T-helper 2 cell treated with Interferon-gamma antibody and Interleukin-4, amounts not matched to agents 100 ng/mL and 5 ng/mL, for 36 hours (primary cell): ENCODE measurements at regions not wholly inside any gene's neighbourhood (a gene's known extent, or its start where the extent isn't known, plus 50 kb on each side); places are given as distances from the start of the nearest gene placed in this dataset.

Source experiments
- intact Hi-C: fragments of 100-400 bp; cut with micrococcal nuclease; formaldehyde crosslinking; loops from one replicate; pipeline ENCODE4 v1.15.1; 2023

DNA sequence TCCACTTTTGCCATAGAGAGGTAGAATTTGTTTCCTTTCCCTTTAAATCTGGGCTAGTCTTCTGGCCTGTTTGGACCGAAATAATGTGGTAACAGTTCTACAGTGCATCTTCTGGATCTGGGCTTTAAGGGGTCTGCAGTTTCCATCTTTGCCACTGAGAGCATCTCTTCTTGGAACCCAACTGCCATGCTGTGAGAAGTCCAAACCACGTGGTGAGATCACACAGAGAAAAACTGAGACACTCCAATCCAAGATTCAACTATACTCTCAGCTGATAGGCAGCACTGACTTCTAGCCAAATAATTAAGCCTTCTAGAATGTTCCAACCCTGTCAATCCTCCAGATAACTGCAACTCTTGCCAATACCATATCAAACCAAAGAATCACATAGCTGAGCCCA is 261.1 kb downstream of the INSIG2 start:
- intact Hi-C loops: no loop called here

DNA sequence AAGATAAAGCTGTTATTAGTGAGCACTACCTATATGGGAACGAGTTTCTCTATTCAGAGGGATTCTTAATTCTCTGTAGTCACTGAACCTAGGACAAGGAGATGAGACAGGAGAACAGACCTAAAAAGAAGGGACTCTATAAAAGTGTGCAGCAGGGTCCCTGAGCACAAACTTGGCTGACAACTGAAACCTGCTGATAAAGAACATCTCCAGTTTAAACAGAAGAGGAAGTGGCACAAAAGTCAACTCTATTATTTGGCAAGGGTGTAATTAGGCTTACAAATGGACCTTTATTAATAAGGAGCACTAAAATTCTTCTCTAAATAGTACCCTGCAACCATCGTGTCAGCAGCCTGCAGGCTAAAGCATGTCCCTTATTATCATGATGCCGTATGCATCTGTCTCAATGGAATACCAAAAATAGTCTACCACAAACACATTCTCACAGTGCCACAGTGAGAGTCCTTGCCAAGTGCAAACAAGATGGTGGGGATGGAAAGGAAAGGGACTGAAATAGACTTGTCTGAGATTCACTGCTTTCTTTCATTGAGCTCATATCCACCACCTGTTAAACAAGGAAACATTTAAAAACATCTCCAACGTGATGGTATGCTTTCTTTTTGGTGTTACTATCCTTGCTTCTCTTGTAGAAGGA is 260.2 kb downstream of the INSIG2 start:
- intact Hi-C loops: no loop called here

DNA sequence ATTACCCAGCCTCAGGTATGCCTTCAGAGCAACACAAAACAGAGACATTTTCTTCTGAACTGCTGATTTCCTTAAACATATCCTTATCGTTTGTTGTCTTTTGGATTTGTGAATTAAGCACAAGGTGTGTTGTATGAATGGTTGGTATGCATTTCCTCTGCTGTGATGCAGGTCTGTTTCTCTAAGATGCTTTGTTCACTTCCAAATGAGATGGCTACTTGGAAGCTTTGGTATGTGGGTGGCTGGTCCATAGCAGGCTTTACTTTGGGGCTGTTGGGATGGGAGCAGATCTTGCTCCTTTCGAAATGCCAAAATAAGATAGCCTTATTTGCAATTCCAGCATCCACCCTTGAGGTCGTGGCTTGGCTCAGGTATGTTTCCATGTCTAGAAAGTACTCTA is 257.2 kb downstream of the INSIG2 start:
- intact Hi-C loops: no loop called here

DNA sequence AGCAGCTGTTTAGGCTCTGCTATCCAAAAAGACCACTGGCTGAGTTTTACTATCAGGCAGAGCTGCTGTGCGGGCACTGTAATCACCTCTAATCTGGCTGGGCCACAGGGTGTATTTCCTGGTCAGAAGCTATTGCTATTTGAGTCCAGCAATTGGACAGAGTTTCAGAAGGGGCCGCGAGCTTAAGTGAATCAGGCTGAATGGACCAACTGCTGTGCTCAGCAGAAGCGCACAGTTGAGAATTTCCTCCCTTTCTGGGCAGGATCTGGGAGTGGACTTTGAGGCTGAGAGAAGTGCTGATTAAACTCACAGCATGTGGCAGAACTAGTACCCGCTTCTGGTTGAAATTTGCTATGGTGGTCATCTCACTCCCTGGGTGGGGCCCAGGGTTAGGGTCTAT is 251.8 kb downstream of the INSIG2 start:
- intact Hi-C loops: no loop called here

DNA sequence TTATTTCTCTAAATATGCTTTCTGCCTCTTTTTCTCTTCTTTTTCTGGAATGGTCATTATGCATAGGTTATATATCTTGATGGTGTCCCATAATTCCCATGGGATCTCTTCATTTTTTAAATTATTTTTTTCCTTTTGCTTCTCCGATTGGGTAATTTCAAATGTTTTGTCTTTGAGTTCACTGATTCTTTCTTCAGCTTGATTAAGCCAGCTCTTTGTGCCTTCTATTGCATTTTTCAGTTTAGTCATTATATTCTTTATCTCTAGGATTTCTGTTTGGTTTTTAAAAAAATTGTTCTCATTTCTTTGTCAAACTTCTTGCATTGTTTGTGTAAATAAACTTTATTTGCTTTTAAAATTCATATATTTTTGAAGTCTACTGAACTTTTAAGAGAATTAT is 251.1 kb downstream of the INSIG2 start:
- intact Hi-C loops: no loop called here

DNA sequence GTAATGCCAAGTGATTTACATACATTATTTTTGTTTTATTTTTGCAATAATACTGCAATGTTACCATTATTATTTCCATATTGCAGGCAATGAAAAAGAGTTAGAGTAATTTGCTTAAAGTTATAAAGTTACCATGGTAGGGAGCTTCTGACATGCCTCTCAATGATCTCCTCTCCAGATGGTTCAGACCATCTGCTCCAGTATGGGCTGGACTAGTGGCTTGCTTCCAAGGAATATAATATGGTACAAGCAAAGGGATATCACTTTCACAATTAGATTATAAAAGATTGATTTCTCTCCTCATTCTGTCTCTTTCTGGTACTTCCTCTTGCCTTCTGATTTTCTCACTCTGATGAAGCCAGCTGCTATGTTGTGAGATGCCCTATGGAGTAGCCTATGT is 245.4 kb downstream of the INSIG2 start:
- intact Hi-C loops: no loop called here

DNA sequence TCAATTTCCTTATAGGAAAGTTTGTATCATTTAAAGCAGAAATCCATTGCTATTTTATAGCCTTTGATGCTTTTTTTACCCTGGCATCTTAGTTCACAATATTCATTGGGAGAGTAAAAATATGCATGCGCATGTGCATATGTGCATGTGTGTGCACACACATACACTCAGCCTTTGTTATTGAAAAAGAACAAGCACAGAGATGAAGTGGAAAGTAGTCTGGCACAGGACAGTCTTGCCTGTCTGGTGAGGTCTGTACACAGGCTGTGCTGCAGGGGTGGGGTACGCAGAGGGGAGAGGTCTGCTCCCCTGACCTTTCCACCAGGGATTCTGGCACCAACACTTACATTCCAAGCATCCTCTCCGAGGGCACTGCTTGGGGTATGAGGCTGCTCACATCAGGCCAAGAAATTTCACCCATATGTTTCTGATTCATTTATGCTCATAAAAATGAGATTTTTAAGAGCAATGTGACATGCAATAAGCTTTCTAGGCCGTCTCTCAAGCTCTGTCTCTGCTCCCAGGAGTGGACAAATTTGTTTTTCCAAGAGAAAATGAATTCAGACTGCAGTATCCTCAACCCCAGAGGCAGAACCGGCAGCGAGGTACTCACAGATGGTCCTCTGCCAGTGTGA is 237.2 kb downstream of the INSIG2 start:
- intact Hi-C loops: no loop called here

DNA sequence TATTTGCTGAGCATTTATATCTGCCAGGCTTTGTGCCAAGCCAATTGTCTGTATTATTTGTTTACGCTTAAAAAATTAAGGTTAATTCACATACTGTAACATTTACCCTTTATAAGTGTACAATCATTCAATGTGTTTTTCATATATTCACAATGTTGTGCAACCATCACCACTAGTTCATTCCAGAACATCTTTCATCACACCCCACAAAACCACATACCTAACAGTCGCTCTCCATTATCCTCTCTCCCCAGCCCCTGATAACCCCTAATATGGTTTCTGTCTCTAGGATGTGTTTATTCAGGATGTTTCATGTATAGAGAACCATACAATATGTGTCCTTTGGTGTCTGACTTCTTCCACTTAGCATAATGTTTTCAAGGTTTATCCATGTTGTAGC is 234.1 kb downstream of the INSIG2 start:
- intact Hi-C loops: no loop called here

DNA sequence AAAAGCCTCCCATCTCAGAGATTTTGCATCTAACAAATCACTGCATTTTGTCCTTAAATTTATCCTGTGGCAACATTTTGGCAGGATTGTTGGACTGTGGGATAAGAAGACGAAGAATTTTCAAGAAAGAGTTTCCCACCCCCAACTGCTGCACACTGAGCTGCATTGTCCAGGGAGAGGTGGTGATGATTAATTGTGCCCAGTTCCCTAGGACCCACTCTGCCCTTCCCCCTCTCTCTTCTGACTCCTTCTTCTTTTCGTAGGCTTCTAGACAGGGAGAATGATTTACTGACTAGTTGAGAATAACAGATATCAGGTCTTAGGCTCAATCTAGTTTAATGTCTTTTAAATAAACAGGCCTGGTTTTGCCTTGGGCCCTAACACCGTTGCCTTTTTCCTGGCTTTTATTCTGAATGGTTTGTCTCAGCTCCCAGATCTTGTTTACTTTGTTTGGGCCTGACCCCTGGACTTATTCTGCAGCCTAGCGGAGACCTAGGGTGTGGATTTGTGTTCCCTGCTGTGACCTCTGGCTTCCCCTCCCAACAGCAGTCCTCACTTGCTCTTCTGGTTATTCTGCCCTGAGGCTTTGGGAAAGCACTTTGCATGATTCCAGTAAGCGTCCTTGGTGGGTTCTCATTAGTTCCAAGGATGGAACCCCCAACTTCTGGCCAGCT is 233.3 kb downstream of the INSIG2 start:
- intact Hi-C loops: no loop called here

DNA sequence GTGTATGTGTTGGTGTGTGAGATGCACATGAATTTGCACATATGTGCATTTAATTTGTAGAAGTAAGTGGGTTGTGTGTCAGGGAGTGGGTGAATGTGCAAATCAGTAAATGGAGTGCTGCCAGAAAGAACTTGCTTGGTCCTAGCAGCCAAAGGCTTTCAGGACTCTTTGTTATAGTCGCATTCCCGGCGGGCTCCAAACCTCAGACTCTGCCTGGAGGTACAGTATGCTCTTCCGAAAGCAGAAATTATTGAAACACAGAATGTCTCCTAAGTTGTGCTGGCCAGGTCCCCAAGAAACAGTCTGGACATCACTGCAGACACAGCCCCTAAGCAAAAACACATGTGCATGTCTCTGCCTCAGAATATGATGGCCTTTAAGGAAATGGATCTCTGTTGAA is 232.4 kb downstream of the INSIG2 start:
- intact Hi-C loops: no loop called here

DNA sequence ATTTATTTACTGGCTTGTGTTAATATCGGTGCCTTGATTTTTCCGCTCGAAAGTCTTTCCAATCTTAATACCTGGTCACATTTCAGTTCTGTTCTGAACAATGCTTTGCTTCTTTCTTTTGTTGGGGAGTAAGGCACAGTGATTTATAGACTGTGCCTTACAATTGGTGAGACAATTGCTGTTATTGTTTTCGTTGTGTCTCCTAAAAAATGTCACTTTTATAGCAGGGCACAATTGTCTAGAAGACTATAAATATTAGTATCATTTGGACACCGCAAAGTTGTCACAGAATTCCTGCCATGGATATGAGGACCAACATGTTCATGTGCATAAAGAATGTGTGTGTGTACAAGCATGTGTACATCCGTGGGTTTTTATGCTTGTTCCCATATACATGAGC is 231.9 kb downstream of the INSIG2 start:
- intact Hi-C loops: no loop called here

DNA sequence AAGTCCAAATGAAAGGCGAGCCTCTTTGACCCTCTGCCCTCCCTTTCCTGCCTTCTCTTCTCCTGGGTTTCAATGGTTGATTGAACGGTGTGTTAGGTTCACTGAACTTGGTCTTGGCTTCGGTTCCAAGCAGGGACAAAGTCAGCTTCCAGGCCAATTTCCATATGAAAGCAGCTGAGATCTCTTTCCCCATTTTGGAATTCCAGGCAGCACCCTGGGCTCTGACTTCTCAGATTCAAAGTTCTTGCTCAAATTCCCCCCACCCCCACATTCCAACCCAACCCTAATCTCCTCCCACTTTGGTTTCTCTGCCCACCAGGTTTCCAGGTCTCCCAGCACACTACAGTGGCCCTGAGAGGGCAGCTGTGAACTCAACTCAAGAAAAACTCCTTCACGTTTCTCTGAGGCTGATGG is 231.0 kb downstream of the INSIG2 start:
- intact Hi-C loops: no loop called here

DNA sequence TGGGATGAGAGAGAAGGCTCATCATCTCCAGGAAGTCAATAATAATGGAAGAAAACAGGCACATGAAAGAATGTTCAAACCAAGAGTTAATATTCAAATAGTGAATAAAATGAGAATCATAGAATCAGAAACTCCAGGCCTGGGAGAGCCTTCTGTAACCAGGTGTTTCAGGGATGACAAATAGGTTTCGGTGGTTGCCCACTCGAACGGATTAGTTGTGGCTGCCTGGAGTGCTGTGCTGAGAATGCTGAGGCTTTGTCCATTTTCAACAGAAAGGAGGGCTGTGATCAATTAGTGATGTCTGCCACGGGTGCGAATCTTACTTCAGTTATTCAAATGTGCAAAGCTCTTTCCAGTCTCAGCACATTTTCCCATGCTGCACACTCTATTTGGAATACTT is 227.3 kb downstream of the INSIG2 start:
- intact Hi-C loops: no loop called here

DNA sequence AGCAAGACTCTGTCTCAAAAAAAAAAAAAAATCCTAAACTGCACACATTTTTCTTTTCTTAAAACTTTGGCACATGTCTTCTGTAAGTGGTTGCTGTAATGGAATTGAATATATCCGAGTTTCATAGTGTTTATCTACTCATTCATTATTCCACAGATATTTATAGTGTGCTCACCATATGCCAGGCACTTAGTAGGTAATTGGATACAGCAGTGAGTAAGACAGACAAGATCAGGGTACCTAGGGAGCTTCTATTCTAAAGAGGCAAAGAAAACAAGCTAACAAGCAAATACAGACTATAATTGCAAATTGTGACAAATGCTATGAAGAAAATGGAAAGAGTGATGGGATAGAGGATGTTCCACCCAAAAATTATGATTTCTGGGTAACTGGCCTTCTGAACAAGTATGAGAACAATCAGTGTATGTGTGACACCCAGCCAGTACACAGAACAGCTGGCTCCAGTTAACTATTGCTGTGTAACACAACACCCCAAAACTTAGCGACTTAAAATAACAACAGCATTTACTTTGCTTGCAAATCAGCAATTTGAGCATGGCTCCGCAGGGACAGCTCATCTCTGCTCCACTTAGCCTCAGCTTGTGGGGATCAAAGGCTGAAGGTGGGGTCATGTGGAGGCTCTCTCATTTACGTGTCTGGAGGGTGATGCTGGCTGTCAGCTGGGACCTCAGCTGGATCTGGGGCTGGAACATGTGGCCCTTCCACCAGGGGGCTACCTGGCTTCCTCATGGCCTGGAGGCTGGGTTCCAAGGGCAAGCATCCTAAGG is 224.9 kb downstream of the INSIG2 start:
- intact Hi-C loops: loop anchor here (5.0 kb wide), 3 partner anchors 126 to 496 kb away; no protein-coding TSS in a partner anchor

DNA sequence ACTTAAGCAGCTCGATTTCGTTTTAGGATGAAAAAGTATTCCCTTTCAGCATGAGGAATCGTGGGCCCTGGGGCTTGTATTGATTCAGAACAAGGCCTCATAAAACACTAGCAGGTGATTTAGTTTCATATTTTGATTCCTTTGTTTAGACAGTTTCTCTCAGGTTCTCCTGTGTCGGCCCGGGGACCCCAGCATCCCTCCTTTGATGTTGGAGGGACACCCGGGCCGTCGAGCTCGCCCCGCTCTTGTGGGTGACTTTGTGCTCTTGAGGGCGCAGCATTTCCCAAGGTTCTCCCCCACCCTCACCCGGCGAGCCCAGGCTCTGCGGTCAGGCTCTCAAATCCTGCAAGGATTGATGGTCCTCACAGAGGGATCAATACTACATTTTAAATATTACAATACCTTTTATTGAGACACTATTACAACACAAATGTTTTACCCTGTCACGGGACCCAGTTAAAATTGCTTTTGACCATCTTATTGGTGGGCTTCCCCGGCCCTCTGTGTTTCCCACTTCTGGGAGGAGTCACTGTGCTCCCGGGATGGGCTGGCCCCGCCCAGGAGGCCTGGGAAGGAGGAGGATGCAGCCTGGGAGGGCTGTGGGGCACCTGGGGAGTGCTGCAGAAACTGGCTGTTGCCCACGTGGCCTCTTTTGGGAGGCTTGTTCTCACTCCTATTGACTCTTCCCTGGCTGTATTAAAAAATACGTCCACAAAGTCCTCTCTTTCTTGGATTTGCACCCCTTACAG is 222.6 kb downstream of the INSIG2 start:
- intact Hi-C loops: loop anchor here (1.0 to 5.0 kb wide), 5 partner anchors 87 to 494 kb away; partner anchors contain the start of gene INSIG2

DNA sequence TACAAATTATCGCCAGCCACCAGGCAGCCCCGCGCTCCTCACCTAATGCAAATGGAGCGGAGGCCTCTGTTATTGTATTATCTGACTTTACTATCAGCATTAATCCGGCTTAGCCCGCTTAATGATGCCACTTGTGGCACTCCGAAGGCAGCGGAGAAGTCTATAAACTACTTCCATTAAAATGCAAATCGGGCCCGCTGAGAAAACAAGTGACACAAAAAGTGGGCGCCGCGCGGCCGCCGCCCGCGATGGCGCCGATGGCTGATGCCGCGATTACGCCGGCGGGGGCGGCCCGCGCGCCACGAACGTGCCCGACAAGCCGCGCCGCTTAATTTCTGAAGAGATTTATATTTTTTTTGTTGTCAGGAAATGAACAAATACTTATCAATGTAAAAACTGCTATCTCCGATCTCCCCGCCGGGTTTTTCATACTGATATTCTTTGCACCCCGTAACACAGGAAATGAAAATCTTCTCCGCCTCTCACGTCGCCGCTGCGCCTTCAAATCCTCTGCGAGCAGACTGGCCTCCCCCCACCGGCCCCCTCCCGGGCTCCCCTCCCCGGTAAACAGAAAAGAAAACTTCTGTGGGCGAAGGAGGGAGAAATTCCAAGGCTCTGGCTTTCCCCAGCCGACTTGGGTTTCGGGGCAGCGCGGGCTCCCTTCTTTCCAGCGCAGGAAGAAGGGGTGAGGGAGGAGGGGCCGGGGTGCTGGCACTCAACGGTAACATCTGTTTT is 221.8 kb downstream of the INSIG2 start:
- intact Hi-C loops: loop anchor here (1.0 to 5.0 kb wide), 5 partner anchors 86 to 493 kb away; partner anchors contain the start of gene INSIG2

DNA sequence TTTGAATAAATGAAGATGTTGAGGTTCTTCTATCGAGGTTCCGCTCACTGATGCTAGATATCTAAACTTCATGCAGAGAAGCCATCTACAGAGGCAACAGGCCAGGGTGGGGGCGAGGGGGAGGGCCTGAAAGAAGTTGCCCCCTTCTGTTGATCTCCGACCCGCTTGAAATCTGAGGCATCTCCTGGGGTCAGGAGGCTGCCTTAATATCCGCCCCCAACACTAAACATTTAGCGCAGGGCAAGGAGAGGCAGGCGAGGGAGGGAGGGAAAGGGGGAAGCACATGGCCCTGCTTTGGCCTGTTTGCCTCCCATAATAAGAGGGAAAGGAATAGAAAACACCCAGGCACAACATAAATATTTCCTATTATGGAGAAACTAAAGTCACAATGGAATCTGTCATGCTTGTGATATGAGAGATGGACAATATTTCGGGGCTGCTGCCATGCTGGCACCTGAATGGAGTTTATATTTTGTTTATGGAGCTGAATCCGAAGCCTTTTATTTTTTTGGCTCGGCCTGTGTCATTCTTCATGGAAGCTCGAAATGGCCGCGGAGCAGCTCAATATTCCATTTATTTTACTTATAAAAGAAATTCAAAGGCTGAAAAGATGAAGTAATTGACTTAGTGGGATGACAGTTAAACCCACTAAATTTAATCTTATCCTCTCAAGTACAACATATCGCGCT is 221.1 kb downstream of the INSIG2 start:
- intact Hi-C loops: no loop called here

DNA sequence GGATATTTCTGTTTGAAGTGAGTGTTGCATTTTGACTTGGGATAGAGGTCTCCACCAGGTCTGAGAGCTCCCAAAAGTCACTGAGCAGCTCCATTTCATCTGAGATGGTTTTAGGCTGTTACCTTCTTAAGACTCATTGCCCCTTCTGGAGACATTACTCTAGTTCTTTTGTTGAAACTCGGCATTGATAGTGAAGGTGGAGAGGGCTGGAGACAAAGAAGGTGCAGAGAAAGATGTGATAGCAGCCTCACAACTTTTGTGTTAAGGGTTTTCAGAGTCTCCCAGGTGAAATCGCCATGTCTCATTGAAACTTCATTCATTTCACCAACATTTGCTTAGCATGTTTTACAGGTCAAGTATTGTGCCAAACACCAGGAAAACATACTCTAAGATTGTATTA is 219.6 kb downstream of the INSIG2 start:
- intact Hi-C loops: no loop called here

DNA sequence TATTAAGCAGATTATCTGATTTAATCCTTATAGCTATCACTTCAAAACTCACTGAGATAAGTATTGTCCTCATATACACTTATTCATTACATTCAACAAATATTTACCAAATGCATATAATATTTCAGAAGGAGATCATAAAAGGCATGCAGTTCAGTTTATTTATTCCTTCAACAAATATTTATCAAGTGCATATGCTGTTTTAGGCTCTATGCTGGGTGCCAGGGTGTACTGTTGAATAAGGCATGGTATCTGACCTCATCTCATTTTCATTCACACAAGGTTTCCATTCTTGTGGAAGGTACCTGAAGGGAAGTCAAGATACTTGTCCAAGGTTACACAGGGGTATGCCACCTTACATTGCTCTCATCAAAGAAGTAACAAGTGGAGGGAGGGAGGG is 213.0 kb downstream of the INSIG2 start:
- intact Hi-C loops: no loop called here

DNA sequence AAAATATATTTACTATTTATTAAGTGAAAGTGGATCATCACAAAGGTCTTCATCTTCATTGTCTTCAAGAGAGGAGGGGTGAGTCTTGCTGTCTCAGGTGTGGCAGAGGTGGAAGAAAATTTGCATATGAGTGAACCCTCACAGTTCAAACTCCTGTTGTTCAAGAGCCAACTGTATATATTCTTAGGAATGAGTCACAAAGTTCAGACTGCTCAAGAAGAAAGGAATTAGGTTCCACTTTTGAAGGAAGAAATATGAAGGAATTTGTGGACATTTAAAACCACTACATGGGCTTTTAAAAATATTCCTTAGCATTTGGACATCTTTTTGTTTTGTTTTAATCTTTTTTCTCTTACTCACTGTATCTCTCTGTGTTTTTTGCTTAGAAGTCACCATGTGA is 212.6 kb downstream of the INSIG2 start:
- intact Hi-C loops: no loop called here
